ENCODE measurements at regions not wholly inside any gene's neighbourhood (a gene's known extent, or its start where the extent isn't known, plus 50 kb on each side); places are given as distances from the start of the nearest gene placed in this dataset.

GRCh38 chr2:7858624-7859023, 823.2 kb upstream of the ID2 start:
- TF ChIP-seq CTCF (conservative IDR thresholded peaks at IDR 0.05; ENCODE audit: low read length) (no peak), EZH2phosphoT487 (IDR thresholded peaks at IDR 0.05; ENCODE audit: borderline replicate concordance) (no peak)

Measured in Loucy (cell line).